A172 (cell line): ENCODE measurements at regions not wholly inside any gene's neighbourhood (a gene's known extent, or its start where the extent isn't known, plus 50 kb on each side); places are given as distances from the start of the nearest gene placed in this dataset.
A peak's percentile ranks its signal among the peaks of the same experiment; 100 is the strongest.

Source experiments
- DNase-seq: peaks from one replicate; pipeline ENCODE4 v3.0.0-alpha.2; 2015; ENCODE audit warnings: low spot score

DNA sequence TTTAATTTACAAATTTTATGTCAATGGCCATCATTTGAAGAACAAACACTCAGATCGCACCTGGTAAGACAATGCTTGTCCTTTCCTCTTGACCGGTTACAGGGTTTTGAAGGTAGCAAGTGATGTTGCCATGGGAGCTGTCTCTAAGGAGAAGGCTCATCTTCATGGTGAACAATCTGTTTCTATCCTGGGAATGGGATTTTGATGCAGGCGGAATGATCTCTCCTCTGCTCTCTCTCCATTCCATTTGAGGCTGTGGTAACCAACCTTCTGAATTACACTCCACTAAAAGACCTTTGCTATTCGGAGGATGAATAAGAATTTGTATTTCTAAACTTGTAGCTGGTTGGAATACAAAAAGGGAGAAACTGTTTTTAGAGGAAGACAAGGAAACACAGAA, 57.9 kb upstream of the SLC5A9 start:
- no peak for DNase-seq

DNA sequence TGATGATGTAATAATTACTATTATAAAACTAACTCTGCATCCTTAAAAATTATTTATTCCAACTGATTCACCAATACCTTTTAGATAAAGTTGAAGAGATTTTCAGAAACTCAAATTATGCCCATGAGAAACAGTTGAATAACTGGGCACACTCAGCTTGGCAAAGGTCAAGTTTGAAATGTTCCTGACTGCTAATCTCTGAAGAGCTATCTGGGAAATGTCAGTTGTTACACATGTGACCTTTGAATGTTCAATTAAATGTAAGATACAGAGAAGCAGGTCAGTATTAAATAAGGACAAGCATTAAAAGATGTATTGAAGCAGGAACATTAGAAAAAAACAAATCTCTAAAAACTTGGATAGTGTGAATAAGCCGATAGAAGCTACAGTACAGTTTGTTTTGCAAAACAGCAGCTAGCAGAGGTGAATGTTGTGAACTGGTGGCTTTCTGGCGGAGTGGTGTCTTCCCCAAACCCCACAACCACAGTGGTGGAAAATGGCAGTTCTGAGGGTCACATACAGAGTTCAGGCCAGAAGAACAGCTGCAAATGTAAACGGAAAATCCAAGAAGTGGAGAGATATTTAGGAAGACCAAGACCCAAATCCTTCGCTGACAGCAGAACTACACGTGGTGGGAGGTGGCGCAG, 61.9 kb upstream of the SLC5A9 start:
- no peak for DNase-seq

DNA sequence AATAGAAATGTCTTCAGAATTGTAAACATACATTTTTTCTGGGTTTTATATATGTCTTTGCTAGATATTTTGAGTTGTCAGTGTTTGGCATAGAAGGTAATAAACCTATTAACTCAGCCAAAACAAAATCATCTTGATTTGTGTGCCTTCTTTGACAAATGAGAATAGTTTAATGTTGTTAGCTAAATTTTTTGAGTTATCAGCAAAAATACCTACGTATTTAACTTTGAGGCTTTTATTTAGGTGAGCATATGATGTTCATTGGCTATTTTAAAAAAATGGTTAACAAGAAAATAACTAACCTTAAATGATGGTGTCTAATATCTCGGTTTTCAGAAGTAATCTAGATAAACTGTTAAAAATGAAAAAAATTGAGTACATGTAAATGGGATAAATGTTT, 83.2 kb upstream of the SLC5A9 start:
- no peak for DNase-seq

DNA sequence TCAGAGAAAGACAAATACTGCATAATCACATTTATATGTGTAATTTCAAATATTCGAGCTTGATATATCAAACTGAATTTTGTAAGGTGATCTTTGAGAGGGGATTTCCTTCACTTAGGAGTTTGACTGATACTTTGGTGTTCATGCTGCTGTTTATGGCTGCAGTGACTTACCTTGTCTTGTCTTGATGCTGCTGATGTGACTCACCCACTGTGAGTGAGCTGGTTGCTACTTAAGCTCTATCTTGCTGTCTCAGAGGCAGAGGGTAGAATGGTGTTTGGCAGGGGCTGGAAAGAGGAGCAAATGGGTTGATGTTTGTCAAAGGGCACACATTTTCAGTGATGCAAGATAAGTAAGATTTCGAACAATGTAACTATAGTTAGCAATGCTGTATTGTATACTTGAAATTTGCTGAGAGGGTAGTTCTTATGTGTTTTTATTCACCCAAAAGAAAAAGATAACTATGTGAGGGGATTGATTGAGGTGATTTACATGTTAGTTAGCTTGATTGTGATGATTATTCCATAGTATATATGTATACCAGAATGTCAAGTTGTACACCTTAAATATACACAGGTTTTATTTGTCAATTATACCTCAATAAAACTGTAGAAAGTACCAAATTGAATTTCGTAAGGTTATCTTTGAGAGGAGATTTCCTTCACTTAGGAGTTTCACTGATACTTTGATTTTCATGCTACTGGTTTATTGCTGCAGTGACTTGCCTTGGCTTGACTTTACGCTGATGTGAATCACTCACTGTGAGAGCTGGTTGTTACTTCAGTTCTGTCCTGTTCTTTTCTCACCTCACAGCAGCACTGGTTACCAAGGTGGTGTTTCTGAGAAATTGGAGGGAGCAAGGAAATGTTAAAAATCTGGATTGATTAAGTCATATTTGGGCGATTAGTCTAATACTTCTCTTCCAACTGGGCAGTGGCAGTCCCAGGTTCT, 94.5 kb upstream of the SLC5A9 start:
- no peak for DNase-seq

DNA sequence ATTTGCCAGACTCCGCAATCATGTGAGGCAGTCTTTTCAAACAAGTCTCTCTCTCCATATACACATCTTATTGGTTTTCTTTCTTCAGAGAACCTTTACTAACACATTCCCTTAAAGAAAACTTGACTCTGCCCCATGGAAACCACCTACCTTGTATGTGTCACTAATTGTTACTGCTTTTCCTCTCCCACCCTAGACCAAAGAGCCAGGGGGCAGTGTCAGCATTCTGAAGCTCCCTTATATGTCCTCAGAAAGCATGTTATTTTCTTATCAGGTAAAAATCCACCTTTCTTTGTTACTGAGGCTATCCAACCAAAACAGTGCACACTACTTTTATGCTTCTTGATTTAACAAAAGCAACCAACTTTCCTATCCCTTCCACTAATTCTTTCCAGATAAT, 98.9 kb upstream of the SLC5A9 start:
- DNase-seq = no peak

DNA sequence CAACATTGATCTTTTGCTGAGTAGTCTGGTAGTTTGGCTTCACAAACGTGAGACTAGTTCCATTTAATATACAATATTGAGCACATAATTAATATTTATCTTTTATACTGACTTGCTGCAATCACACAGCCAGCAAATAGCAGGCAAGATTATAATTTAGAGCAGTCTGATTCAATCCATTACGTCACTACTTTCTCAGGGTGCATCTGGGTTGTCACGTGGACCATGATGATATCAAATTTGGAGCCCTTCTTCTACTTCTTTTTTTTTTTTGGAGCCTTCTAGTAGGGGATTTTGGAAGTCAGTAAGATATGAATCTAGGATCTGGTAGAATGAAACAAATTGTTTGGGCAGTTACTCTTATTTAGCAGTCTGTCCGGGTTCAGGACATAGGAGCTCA, 100.6 kb upstream of the SLC5A9 start:
- no peak for DNase-seq

DNA sequence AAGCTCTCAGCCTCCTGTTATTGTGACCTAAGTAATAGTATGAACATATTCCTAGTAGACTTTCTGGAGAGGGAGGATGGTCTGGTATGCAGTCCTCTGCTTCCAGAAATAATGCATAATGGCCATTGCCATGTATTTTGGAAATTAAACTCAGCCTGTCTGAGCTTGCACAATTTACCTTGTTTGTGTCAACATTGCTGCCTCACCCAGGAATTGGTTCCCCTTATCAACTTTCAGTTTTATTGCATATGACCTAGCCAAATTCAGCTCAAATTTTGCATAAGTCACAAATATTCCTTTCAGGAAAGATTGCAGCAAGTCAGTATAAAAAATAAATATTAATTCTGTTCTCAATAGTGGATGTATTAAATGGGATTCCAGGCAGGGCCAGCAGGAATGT, 101.9 kb upstream of the SLC5A9 start:
- DNase-seq = no peak

DNA sequence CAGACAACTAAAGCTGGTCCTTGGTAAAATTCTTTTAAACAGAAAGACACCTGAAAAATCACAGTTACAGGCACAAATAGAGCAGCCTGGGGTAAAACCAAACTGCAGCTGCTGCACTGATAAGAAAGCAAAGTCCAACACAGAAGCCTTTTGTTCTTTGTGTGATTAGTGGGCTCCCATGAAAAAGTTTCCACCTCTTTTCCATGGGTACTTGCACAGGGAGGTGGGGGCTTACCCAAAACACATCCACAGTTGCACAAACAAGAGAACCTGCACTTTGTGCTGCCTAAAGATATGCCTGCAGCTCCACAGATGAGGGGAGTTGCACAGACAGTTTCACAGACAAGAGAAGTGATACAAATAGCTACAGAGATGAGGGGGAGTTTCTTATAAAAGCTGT, 106.7 kb upstream of the SLC5A9 start:
- no peak for DNase-seq

DNA sequence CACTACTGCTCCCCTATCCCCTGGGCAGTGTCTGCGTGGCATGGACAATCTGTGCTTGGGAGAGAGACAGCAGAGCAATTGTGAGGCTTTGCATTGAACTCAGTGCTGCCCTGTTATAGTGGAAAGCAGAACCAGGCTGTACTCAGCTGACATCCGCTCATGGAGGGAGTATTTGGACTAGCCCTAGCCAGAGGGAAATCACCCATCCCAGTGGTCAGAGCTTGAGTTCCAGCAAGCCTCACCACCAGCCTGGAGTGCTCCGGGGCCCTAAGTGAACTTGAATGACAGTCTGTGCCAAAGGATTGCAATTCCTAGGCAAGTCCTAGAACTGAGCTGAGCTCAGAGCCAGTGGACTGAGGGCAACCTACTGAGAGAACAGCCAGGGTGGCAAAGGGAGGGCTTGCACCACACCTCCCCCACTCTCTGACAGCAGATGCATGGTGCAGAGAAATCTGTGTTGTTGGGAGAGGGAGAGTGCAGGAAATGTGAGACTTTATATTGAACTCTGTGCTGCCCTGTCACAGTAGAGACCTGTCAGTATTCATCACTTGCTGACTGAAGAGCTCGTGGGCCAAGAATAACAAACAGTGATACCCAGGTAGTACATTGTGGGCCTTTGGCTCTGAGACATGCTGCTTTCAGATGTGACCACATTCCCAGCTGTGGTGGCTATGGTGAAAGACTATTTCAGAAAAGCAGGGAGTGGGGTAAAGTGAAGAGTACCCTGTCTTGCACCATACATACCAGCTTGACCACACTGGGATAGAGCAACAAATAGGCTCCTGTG, 107.7 kb upstream of the SLC5A9 start:
- no peak for DNase-seq

DNA sequence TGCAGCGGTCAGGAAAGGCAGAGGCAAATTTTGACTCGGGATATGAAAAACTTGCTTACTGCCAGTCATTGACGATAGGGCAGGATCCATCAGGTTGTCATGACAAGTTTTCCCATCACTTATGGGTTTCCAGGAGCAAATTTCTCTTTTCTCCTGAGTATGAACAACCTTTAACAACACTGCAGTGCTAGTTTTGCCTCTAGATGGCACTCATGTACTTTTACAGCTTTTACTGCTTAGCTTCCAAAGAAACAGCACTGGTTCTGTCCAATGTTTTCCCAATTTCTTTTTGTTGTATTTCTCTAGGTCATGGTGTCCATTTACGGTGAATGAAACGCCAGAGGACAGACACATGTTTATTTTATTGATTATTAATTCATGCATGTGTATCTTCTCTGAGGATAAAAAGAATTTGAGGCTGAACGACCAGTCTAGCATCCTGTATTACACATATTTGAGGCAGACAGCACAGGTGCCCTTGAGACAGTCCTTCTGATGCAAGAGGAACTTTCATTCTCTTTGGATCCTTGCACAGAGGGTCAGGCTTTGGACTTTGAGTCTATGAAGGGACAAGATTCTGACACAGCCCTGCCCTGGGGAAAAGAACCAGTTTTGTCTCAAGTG, 112.3 kb upstream of the TRABD2B start:
- peak; percentile 58 for DNase-seq

DNA sequence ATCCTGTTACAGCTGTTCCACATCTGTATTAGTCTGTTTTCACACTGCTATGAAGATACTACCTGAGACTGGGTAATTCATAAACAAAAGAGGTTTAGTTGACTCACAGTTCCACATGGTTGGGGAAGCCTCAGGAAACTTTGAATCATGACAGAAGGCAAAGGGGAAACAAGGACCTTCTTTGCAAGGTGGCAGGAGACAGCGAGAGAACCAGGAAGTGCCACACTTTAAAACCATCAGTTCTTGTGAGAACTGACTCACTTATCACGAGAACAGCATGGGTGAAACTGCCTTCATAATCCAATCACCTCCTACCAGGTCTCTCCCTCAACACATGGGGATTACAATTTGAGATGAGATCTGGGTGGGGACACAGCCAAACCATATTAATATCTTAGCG, 110.3 kb upstream of the TRABD2B start:
- DNase-seq = no peak

DNA sequence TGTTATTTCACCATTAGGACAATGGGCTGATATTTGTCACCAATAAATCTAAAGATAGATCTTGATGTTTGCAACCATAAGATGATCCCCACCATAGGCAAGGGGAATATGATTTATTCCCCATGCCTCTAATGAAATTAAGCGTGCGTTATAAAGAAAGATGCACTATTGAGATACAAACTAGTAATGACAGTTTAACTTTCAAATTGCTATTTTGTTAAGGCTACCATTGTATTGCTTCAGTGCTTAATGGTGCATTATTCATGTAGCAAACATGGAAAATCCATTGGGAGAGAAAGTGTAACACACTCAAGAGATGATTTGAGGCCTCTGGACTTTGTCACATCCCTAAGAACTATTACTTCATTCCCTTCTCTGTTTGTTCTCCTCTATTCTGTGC, 108.9 kb upstream of the TRABD2B start:
- no peak for DNase-seq

DNA sequence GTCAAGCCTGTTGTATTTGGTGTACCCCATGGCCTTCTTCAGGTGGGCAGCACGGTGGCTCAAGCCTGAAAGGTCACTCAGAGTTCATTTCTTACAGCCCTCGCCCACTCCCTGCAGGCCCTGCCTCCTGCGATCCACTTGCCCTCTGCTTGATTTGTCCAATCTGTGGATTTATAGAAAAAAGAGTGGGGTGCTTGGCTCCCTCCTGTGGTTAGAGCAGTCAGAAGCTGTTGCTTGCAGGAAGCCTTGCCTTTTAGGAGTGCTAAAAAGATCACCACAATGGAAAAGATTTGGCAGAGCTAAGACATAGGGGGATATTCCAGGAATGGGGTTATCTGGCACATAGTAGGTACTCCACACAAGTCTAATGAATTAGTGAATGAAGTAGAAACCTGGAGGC, 108.0 kb upstream of the TRABD2B start:
- DNase-seq = peak; percentile 49

DNA sequence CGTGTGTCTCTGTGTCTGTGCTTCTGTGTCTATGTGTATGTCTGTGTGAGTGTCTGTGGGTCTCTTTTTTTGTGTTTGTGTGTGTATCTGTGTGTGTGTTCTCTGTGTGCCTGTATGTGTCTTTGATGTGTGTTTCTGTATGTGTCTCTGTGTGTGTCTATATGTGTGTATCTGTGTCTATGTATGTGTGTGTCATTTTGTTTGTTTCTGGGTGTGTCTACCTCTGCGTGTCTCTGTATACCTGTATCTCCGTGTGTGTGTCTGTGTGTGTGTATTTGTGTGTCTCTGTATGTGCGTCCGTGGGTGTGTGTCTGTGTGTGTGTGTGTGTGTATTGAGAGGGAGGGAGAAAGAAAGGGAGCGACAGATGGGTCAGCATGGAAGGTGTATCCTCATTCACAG, 106.3 kb upstream of the TRABD2B start:
- no peak for DNase-seq

DNA sequence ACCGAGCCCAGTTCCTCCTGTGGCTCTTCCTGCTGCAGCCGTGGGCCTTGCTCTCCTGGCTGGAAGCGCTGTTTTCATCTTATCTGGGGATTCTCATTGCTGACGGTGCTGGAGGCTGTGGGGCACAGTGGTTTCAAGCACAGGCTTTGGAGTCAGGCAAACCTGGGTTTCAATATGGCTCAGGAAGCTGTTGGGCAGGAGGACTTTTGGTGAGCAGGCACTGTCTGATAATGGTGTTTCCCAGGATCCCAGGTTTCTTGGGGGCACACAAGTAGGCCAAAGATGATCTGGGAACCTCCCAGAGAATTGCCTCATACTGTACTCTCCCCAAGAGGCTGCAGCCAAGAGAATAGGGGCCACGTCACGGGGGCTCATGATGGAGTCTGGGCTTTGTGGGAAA, 105.6 kb upstream of the TRABD2B start:
- DNase-seq = no peak

DNA sequence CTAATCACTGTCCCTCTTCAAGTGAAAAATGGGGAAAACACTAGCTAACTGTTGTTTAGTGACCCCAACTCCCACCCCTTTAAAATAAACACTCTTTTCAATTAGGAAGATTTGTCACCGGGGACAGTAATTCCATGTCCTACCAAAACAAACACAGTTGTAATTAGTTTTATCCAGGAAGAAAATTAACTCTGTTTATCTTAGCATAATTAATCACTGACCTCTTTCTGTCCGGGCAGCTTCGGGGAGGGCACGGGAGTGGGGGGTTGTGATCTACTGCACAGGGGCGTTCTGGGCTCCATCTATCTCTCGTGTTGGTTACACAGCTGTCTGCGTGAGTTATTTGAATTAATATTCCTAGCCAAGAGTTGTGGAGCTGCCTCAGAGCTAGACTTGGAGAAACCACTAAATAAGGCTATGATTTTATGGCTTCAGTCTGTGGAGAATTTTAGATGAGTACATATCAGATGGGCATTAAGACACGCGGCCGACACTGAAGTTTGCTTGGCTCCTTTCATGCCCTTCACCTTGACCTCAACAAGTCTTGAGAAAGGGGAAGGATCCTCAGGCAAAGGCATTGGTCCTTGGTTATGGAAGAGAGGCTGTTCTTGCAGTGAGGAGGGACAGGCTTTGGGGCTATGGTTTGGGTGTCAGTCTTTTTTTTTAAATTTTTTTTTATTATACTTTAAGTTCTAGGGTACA, 102.0 kb upstream of the TRABD2B start:
- no peak for DNase-seq

DNA sequence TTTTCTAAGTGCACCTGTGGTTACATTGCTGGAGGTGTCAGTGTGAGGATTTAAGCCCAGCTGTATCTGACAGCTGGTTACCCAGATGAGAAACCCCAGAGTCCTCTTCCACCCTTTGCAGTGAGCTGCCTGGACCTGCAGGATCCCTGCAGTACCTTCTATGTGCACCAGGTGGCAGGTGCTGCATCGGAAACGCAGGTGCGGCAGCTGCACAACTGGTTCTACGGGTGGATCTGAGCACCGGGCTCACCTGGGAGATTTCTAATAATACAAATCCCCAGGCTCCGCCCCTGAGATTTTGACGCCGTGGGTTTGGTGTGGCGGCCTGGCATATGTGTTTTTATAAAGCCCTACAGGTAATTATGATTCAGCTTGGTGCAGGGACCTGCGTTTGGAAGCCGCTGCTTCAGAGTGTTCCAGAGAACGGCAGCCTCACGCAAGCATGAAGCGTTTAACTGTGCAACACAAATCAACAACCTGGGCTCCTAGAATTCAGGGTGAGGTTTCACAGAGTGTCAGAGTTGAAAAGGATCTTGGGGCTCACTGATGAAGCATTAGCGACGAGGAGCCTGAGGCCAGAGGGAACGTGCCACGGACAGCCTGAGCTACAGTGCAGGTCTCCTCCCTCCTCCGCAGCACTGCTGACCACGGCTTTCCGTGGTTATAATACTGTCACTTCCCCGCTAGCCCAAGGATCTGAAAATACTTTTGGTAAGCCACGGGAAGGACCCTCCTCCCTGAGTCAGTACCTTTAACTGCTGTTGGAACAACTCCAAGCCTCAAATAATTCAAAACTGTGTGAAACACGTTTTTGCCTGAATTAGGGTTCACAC, 96.7 kb upstream of the TRABD2B start:
- DNase-seq = peak; percentile 42

DNA sequence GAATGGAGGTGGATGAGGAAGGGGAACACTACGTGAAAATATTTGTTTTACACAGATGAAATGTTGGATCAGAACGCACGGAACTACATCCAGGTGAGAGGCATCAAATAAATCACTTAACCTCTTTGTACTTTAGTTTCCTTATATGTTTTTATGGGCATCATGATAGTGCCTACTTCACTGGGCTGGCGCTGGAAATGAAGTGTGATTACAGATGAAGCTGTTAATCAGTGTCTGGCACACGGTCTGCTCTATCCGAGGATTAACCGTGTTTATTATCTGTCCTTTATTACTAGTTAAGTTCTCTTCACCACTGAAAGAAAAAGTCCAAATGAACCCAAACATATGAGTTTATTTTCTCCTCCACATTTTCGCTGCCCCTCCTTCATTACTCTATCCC, 96.0 kb upstream of the TRABD2B start:
- no peak for DNase-seq

DNA sequence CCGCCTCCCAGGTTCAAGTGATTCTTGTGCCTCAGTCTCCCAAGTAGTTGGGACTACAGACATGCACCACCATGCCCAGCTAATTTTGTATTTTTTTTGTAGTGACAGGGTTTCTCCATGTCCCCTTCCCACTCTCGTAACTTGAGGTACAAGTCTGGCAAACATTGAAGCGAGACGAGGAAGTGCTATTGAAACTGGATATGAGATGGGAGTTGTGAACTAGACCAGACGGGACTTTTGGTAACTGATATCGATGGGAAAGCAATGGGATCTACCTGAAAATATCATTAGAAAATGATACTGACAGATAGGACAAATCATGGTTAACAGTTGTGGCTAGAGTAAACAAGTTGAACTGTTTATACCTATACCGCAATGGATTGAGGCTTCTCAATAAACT, 95.2 kb upstream of the TRABD2B start:
- no peak for DNase-seq

DNA sequence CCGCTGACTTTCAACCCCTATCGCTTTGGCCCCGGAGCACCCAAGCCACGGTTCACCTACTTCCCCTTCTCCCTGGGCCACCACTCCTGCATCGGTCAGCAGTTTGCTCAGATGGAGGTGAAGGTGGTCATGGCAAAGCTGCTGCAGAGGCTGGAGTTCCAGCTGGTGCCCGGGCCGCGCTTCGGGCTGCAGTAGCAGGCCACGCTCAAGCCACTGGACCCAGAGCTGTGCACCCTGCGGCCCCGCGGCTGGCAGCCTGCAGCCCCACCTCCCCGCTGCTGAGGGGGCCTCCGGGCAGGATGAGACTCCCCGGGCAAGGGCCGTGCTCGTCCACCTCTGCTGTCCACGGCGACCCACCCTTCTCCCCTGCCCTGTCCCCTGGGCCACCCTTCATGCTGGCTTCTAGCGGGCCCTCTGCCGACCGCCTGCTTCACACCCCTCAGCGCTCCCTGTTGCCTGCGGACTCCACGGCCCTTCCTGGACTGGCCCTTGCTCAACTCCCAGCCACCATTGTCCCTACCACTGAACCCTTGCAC, 92.2 kb upstream of the TRABD2B start:
- no peak for DNase-seq
